ENCODE measurements at regions not wholly inside any gene's neighbourhood (a gene's known extent, or its start where the extent isn't known, plus 50 kb on each side); places are given as distances from the start of the nearest gene placed in this dataset.
A peak's percentile ranks its signal among the peaks of the same experiment; 100 is the strongest.

- intact Hi-C loops (cut with DNase I): no loop called here
- DNase-seq (ENCODE audit: extremely low spot score in 2 of 2): no peak
- H3K27ac ChIP-seq: no peak overlapping the region
These were observed 250.1 kb upstream of the HES1 start for GRCh38 chr3:193885832-193886231.

GRCh38 chr3:193890016-193890897 is 245.7 kb upstream of the HES1 start:
- DNase-seq (ENCODE audit: extremely low spot score in 2 of 2): peak in 1 of 2 donors; percentile 67

More at GRCh38 chr3:193885832-193886231, 250.1 kb upstream of the HES1 start:
- no peaks in the 10 kb centered on the region for H3K36me3 ChIP-seq
- no peaks in the 10 kb centered on the region for H3K27me3 ChIP-seq
- TF ChIP-seq CTCF (IDR thresholded peaks at IDR 0.05): no peak
- TF ChIP-seq POLR2A (IDR thresholded peaks at IDR 0.05): no peak
- TF ChIP-seq POLR2AphosphoS5 (IDR thresholded peaks at IDR 0.05; ENCODE audit: insufficient read depth in 1 of 2, low read depth in 1 of 2): no peak
- no peaks in the 10 kb centered on the region for H3K9me3 ChIP-seq
- no peaks in the 10 kb centered on the region for H3K4me1 ChIP-seq
- no peak overlapping the region for H3K4me3 ChIP-seq

GRCh38 chr3:193894121-193894863 is 241.7 kb upstream of the HES1 start:
- H3K4me1 ChIP-seq: peaks cover 4% of the 10 kb centered on the region

More at GRCh38 chr3:193890016-193890897, 245.7 kb upstream of the HES1 start:
- Histone ChIP-seq H3K4me3 (no peak overlapping the region), H3K9me3 (no peaks in the 10 kb centered on the region), H3K27me3 (no peaks in the 10 kb centered on the region), H3K36me3 (no peaks in the 10 kb centered on the region), H3K27ac (no peak overlapping the region), H3K4me1 (peaks cover 4% of the 10 kb centered on the region)
- intact Hi-C loops (cut with DNase I): no loop called here
- TF ChIP-seq CTCF (IDR thresholded peaks at IDR 0.05) (no peak), POLR2A (IDR thresholded peaks at IDR 0.05) (no peak)

GRCh38 chr3:193895409-193895808 is 240.5 kb upstream of the HES1 start:
- Histone ChIP-seq H3K27me3 (no peaks in the 10 kb centered on the region), H3K4me1 (peaks cover 4% of the 10 kb centered on the region), H3K9me3 (no peaks in the 10 kb centered on the region), H3K4me3 (no peak overlapping the region), H3K36me3 (no peaks in the 10 kb centered on the region), H3K27ac (no peak overlapping the region)
- intact Hi-C loops (cut with DNase I): no loop called here
- TF ChIP-seq CTCF (IDR thresholded peaks at IDR 0.05) (no peak), POLR2AphosphoS5 (IDR thresholded peaks at IDR 0.05; ENCODE audit: insufficient read depth in 1 of 2, low read depth in 1 of 2) (no peak), POLR2A (IDR thresholded peaks at IDR 0.05) (no peak)
- no peak for DNase-seq (ENCODE audit: extremely low spot score in 2 of 2)

More at GRCh38 chr3:193894121-193894863, 241.7 kb upstream of the HES1 start:
- no peak for TF ChIP-seq POLR2AphosphoS5 (IDR thresholded peaks at IDR 0.05; ENCODE audit: insufficient read depth in 1 of 2, low read depth in 1 of 2)
- no peak for TF ChIP-seq CTCF (IDR thresholded peaks at IDR 0.05)
- no peak for TF ChIP-seq POLR2A (IDR thresholded peaks at IDR 0.05)
- no peak for DNase-seq (ENCODE audit: extremely low spot score in 2 of 2)
- Histone ChIP-seq H3K27ac (no peak overlapping the region), H3K9me3 (no peaks in the 10 kb centered on the region), H3K4me3 (no peak overlapping the region), H3K27me3 (no peaks in the 10 kb centered on the region), H3K36me3 (no peaks in the 10 kb centered on the region)
- intact Hi-C loops (cut with DNase I): no loop called here
